Liver (tissue), 8 donors: ENCODE measurements at regions not wholly inside any gene's neighbourhood (a gene's known extent, or its start where the extent isn't known, plus 50 kb on each side); places are given as distances from the start of the nearest gene placed in this dataset.

ENCODE experiments used
- DNase-seq: peaks from one replicate; pipeline ENCODE4 v3.0.0-alpha.2; 2017; ENCODE audit warnings: low spot score
- H3K27ac ChIP-seq, 2 donors: one replicate each; pipeline ENCODE4 v1.7.0; 2013; ENCODE audit warnings: inconsistent platforms in 2 of 2, low read length in 2 of 2, control low read depth in 1 of 2, low read depth in 1 of 2, mild to moderate bottlenecking in 1 of 2
- H3K27me3 ChIP-seq, 4 donors: one replicate each; pipeline versions ENCODE4 v1.6.1 to v1.7.0; 2013; ENCODE audit warnings: low read length in 3 of 4, inconsistent platforms in 1 of 4, mild to moderate bottlenecking in 1 of 4, moderate library complexity in 1 of 4; ENCODE audit not compliant: control insufficient read depth in 4 of 4, insufficient read depth in 4 of 4
- H3K36me3 ChIP-seq, 4 donors: one replicate each; pipeline versions ENCODE4 v1.6.1 to v1.7.0; 2013; ENCODE audit warnings: low read length in 3 of 4, mild to moderate bottlenecking in 3 of 4, low read depth in 1 of 4, moderate library complexity in 1 of 4; ENCODE audit not compliant: control insufficient read depth in 4 of 4, insufficient read depth in 3 of 4
- H3K4me1 ChIP-seq, 4 donors: one replicate each; pipeline versions ENCODE4 v1.6.1 to v1.7.0; 2013; ENCODE audit warnings: low read length in 3 of 4, mild to moderate bottlenecking in 3 of 4, moderate library complexity in 1 of 4; ENCODE audit not compliant: control insufficient read depth in 4 of 4, insufficient read depth in 4 of 4
- H3K4me3 ChIP-seq, 3 donors: one replicate each; pipeline versions ENCODE4 v1.6.1 to v1.7.0; 2013; ENCODE audit warnings: low read length in 3 of 3, control low read depth in 1 of 3, low read depth in 1 of 3, mild to moderate bottlenecking in 1 of 3
- H3K9ac ChIP-seq, 2 donors: one replicate each; pipeline ENCODE4 v1.7.0; 2013; ENCODE audit warnings: low read length in 2 of 2, mild to moderate bottlenecking in 2 of 2, moderate library complexity in 2 of 2, control low read depth in 1 of 2, low read depth in 1 of 2
- H3K9me3 ChIP-seq, 4 donors: one replicate each; pipeline versions ENCODE4 v1.6.1 to v1.7.0; 2013; ENCODE audit warnings: low read length in 3 of 4; ENCODE audit not compliant: control insufficient read depth in 4 of 4
- ATF3 ChIP-seq: IDR thresholded peaks from 2 replicates; pipeline ENCODE4 v1.6.1; 2016; ENCODE audit warnings: antibody characterized with exemption
- CTCF ChIP-seq: fragments of 150-350 bp; IDR thresholded peaks from 2 replicates; pipeline ENCODE4 v1.5.1; 2017; ENCODE audit warnings: improper control_type of control experiment, low read depth, low read length; ENCODE audit not compliant: missing input control
- EGR1 ChIP-seq, 2 donors: IDR thresholded peaks; 2 replicates each; pipeline ENCODE4 v1.6.1; 2016 to 2018; ENCODE audit warnings: antibody characterized with exemption in 2 of 2, low read depth in 2 of 2
- FOXA1 ChIP-seq: IDR thresholded peaks from 2 replicates; pipeline ENCODE4 v1.6.1; 2016; ENCODE audit warnings: antibody characterized with exemption
- FOXA2 ChIP-seq: IDR thresholded peaks from 2 replicates; pipeline ENCODE4 v1.6.1; 2016; ENCODE audit warnings: antibody characterized with exemption
- GABPA ChIP-seq, 2 donors: IDR thresholded peaks in 1 of 2; conservative IDR thresholded peaks in 1 of 2; 2 replicates each; pipeline ENCODE4 v1.6.1; 2016; ENCODE audit warnings: antibody characterized with exemption in 2 of 2, mild to moderate bottlenecking in 1 of 2, moderate library complexity in 1 of 2
- HNF4A ChIP-seq, 2 donors: conservative IDR thresholded peaks; 2 replicates each; pipeline ENCODE4 v1.6.1; 2016; ENCODE audit warnings: antibody characterized with exemption in 2 of 2, mild to moderate bottlenecking in 2 of 2
- HNF4G ChIP-seq: IDR thresholded peaks from 2 replicates; pipeline ENCODE4 v1.6.1; 2016; ENCODE audit warnings: antibody characterized with exemption
- JUND ChIP-seq, 2 donors: IDR thresholded peaks; 2 replicates each; pipeline ENCODE4 v1.6.1; 2016; ENCODE audit warnings: antibody characterized with exemption in 2 of 2
- MAX ChIP-seq: IDR thresholded peaks from 2 replicates; pipeline ENCODE4 v1.6.1; 2016; ENCODE audit warnings: antibody characterized with exemption
- NR2F2 ChIP-seq: IDR thresholded peaks from 2 replicates; pipeline ENCODE4 v1.6.1; 2016; ENCODE audit warnings: antibody characterized with exemption
- RAD21 ChIP-seq, 2 donors: IDR thresholded peaks; 2 replicates each; pipeline ENCODE4 v1.6.1; 2016; ENCODE audit warnings: antibody characterized with exemption in 2 of 2, mild to moderate bottlenecking in 2 of 2
- REST ChIP-seq: IDR thresholded peaks from 2 replicates; pipeline ENCODE4 v1.6.1; 2016; ENCODE audit warnings: antibody characterized with exemption, mild to moderate bottlenecking
- RXRA ChIP-seq, 2 donors: IDR thresholded peaks; 2 replicates each; pipeline ENCODE4 v1.6.1; 2017 to 2018; ENCODE audit warnings: antibody characterized with exemption in 2 of 2, mild to moderate bottlenecking in 1 of 2
- SP1 ChIP-seq: IDR thresholded peaks from 2 replicates; pipeline ENCODE4 v1.6.1; 2018; ENCODE audit warnings: antibody characterized with exemption, mild to moderate bottlenecking
- TAF1 ChIP-seq: conservative IDR thresholded peaks from 2 replicates; pipeline ENCODE4 v1.6.1; 2016; ENCODE audit warnings: antibody characterized with exemption, mild to moderate bottlenecking
- YY1 ChIP-seq: IDR thresholded peaks from 2 replicates; pipeline ENCODE4 v1.6.1; 2016; ENCODE audit warnings: antibody characterized with exemption, mild to moderate bottlenecking
- ZBTB33 ChIP-seq: IDR thresholded peaks from 2 replicates; pipeline ENCODE4 v1.6.1; 2016; ENCODE audit warnings: antibody characterized with exemption
- WGBS: extraction: QIAGEN DNeasy Blood & Tissue Kit; methylation state at CpG from one replicate; pipeline ENCODE4 v1.1.7; 2013; 5-methylcytosine and 5-hydroxymethylcytosine counted together
- donor health status: healthy.
- donor health status: healthy.
- donor health status: healthy.
- donor health status: healthy.
- donor health status: healthy.

- WGBS, result 85% methylated on average over 2 of the region's 2 CpGs
- Histone ChIP-seq H3K9ac (no peak overlapping the region), H3K36me3 (no peaks in the 10 kb centered on the region), H3K27me3 (no peaks in the 10 kb centered on the region), H3K27ac (no peak overlapping the region), H3K9me3 (no peaks in the 10 kb centered on the region), H3K4me3 (no peak overlapping the region), H3K4me1 (peaks cover 9 to 15% (median 11%) of the 10 kb centered on the region in 4 donors)
- DNase-seq, result no peak
- no peak for TF ChIP-seq SP1
- no peak for TF ChIP-seq MAX
- TF ChIP-seq FOXA2, result no peak
- TF ChIP-seq FOXA1, result no peak
- no peak for TF ChIP-seq HNF4G
- no peak for TF ChIP-seq JUND (IDR thresholded peaks at IDR 0.05)
- TF ChIP-seq CTCF, result no peak
- TF ChIP-seq ATF3, result no peak
- no peak for TF ChIP-seq RAD21 (IDR thresholded peaks at IDR 0.05)
- no peak for TF ChIP-seq YY1
- no peak for TF ChIP-seq GABPA (IDR thresholded peaks at IDR 0.05 in 1 of 2, conservative IDR thresholded peaks at IDR 0.05 in 1 of 2)
- TF ChIP-seq NR2F2, result no peak
- no peak for TF ChIP-seq REST
- no peak for TF ChIP-seq TAF1
- no peak for TF ChIP-seq EGR1 (IDR thresholded peaks at IDR 0.05; ENCODE audit: low read depth in 2 of 2)
- no peak for TF ChIP-seq RXRA (IDR thresholded peaks at IDR 0.05)
Measured at GRCh38 chr5:118775790-118776499, 212.4 kb downstream of the DTWD2 start.

- no peaks in the 10 kb centered on the region for H3K9me3 ChIP-seq
- DNase-seq, result no peak
- H3K27me3 ChIP-seq, result no peaks in the 10 kb centered on the region
- H3K4me1 ChIP-seq, result peaks cover 0 to 17% (median 13%) of the 10 kb centered on the region in 4 donors
- 29% methylated on average over 1 of the region's 1 CpG for WGBS
- H3K36me3 ChIP-seq, result no peaks in the 10 kb centered on the region
- no peak overlapping the region for H3K4me3 ChIP-seq
- no peak overlapping the region for H3K27ac ChIP-seq
- H3K9ac ChIP-seq, result no peak overlapping the region
- TF ChIP-seq NR2F2 (no peak), HNF4G (no peak), HNF4A (conservative IDR thresholded peaks at IDR 0.05) (peak in 1 of 2 donors; percentile 20), ZBTB33 (no peak), RXRA (IDR thresholded peaks at IDR 0.05) (peak in 1 of 2 donors; percentile 14), MAX (no peak)
Measured at GRCh38 chr5:118768607-118769175, 219.7 kb downstream of the DTWD2 start.
